GM23248 (cell line): ENCODE measurements at regions not wholly inside any gene's neighbourhood (a gene's known extent, or its start where the extent isn't known, plus 50 kb on each side); places are given as distances from the start of the nearest gene placed in this dataset.

Source experiments
- DNase-seq: peaks from one replicate; pipeline ENCODE4 v3.0.0-alpha.2; 2015
- H2AFZ ChIP-seq: fragments of 200-600 bp; sonication (generic); 2 replicates; pipeline ENCODE4 v1.6.1; 2016; ENCODE audit warnings: antibody characterized with exemption
- H3F3A ChIP-seq: fragments of 200-600 bp; sonication (generic); 2 replicates; pipeline ENCODE4 v1.6.1; 2016; ENCODE audit warnings: mild to moderate bottlenecking, antibody characterized with exemption, mixed run types; ENCODE audit not compliant: insufficient read depth
- H3K27ac ChIP-seq: fragments of 200-600 bp; sonication (generic); 2 replicates; pipeline ENCODE4 v1.5.1; 2016; ENCODE audit warnings: mild to moderate bottlenecking
- H3K27me3 ChIP-seq: fragments of 200-600 bp; sonication (generic); replicated peaks from 2 replicates; pipeline ENCODE4 v1.6.1; 2016; ENCODE audit warnings: mild to moderate bottlenecking; ENCODE audit not compliant: insufficient read depth
- H3K36me3 ChIP-seq: fragments of 200-600 bp; sonication (generic); 2 replicates; pipeline ENCODE4 v1.6.1; 2016; ENCODE audit warnings: low read depth, mild to moderate bottlenecking
- H3K4me1 ChIP-seq: fragments of 200-600 bp; sonication (generic); 2 replicates; pipeline ENCODE4 v1.6.1; 2016; ENCODE audit warnings: mild to moderate bottlenecking; ENCODE audit not compliant: insufficient read depth
- H3K4me2 ChIP-seq: fragments of 200-600 bp; sonication (generic); one replicate; pipeline ENCODE4 v1.6.1; 2016; ENCODE audit warnings: mild to moderate bottlenecking; ENCODE audit not compliant: unreplicated experiment
- H3K4me3 ChIP-seq: fragments of 200-600 bp; sonication (generic); 2 replicates; pipeline ENCODE4 v1.5.1; 2016; ENCODE audit warnings: mild to moderate bottlenecking
- H3K79me2 ChIP-seq: fragments of 200-600 bp; sonication (generic); 2 replicates; pipeline ENCODE4 v1.6.1; 2016; ENCODE audit warnings: mild to moderate bottlenecking; ENCODE audit not compliant: insufficient read depth
- H3K9ac ChIP-seq: fragments of 200-600 bp; sonication (generic); 2 replicates; pipeline ENCODE4 v1.6.1; 2016; ENCODE audit warnings: mild to moderate bottlenecking
- H3K9me2 ChIP-seq: fragments of 200-600 bp; sonication (generic); 2 replicates; pipeline ENCODE4 v1.6.1; 2016; ENCODE audit warnings: mixed run types, mild to moderate bottlenecking, moderate library complexity; ENCODE audit not compliant: insufficient read depth
- H3K9me3 ChIP-seq: fragments of 200-600 bp; sonication (generic); one replicate; pipeline ENCODE4 v1.6.1; 2017; ENCODE audit warnings: low read depth
- H4K20me1 ChIP-seq: fragments of 200-600 bp; sonication (generic); 2 replicates; pipeline ENCODE4 v1.6.0; 2016; ENCODE audit not compliant: insufficient read depth
- EZH2 ChIP-seq: fragments of 200-600 bp; sonication (generic); IDR thresholded peaks from 2 replicates; pipeline ENCODE4 v1.6.1; 2018; ENCODE audit warnings: antibody characterized with exemption, mild to moderate bottlenecking; ENCODE audit not compliant: insufficient read depth, poor library complexity, severe bottlenecking
- EZH2phosphoT487 ChIP-seq: fragments of 200-600 bp; sonication (generic); IDR thresholded peaks from 2 replicates; pipeline ENCODE4 v1.6.1; 2018; ENCODE audit warnings: antibody characterized with exemption, moderate library complexity, mild to moderate bottlenecking, low read depth; ENCODE audit not compliant: insufficient read depth
- WGBS, 2 experiments: methylation state at CpG; one replicate each; pipeline ENCODE4 v1.1.6; 2015 to 2017; ENCODE audit warnings: low lambda C conversion rate in 2 of 2, low coverage in 1 of 2; ENCODE audit errors: missing lambda C conversion rate in 2 of 2; 5-methylcytosine and 5-hydroxymethylcytosine counted together
- in situ Hi-C: fragments of 300-500 bp; cut with MboI; formaldehyde crosslinking; loops from 2 replicates; pipeline ENCODE4 v1.15.0; 2020

DNA sequence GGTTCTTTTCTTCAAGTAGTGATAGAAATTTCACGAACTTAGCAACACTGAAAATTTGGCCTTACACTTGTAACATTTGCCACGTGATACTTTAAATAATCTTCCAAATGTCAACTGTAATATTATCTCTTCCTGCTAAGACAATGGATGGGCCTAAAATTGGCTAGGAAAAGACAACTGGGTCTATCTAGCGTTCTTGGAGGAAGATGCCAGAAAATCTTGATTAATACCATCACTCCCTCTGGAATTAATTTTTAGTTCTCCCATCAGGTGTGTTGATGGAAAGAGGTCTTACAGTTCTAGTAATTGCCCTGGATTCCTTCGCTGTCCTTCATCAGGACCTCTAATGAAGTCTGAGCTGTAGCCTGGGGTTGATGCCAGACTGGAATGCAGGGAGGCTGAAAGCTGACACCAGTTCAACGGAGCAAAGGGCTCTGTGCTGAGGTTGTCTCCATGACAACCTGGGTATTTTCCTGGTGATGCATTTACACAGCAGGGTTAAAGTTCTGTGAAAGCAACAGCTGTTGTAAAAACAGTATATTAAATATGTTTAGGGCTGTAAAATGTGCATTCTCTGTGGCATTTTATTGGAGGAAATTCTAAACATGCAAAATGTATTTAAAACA, 92.3 kb downstream of the GAS1 start:
- Histone ChIP-seq H3K79me2 (no peaks in the 10 kb centered on the region), H3K36me3 (no peaks in the 10 kb centered on the region), H3F3A (no peaks in the 10 kb centered on the region), H3K4me1 (peaks cover 6% of the 10 kb centered on the region; the same call in 1 of the 2 replicates), H4K20me1 (no peaks in the 10 kb centered on the region), H3K27me3 (no peaks in the 10 kb centered on the region), H2AFZ (no peak overlapping the region), H3K4me3 (no peak overlapping the region), H3K9ac (no peak overlapping the region), H3K9me2 (no peaks in the 10 kb centered on the region), H3K9me3 (no peaks in the 10 kb centered on the region), H3K4me2 (no peak overlapping the region), H3K27ac (no peak overlapping the region)
- DNase-seq, result peak; percentile 82
- WGBS, 2 experiments, result 46 to 51% methylated on average over 5 of the region's 5 CpGs
- in situ Hi-C loops, result no loop called here
- no peak for TF ChIP-seq EZH2phosphoT487
- TF ChIP-seq EZH2, result no peak

GRCh38 chr9:86846656-86847055, 100.7 kb downstream of the GAS1 start:
- in situ Hi-C loops, result no loop called here
- WGBS, 2 experiments, result 48 to 62% methylated on average over 5 of the region's 5 CpGs
- no peaks in the 10 kb centered on the region for H3F3A ChIP-seq
- no peaks in the 10 kb centered on the region for H3K79me2 ChIP-seq
- DNase-seq, result peak; percentile 37
- no peaks in the 10 kb centered on the region for H3K9me2 ChIP-seq
- no peaks in the 10 kb centered on the region for H3K9me3 ChIP-seq
- H3K4me2 ChIP-seq, result no peak overlapping the region
- no peak overlapping the region for H3K27ac ChIP-seq
- H3K9ac ChIP-seq, result no peak overlapping the region
- H3K4me3 ChIP-seq, result no peak overlapping the region
- H2AFZ ChIP-seq, result no peak overlapping the region
- TF ChIP-seq EZH2phosphoT487 (no peak), EZH2 (no peak)
- no peaks in the 10 kb centered on the region for H3K27me3 ChIP-seq
- no peaks in the 10 kb centered on the region for H4K20me1 ChIP-seq
- no peaks in the 10 kb centered on the region for H3K36me3 ChIP-seq
- H3K4me1 ChIP-seq, result no peaks in the 10 kb centered on the region; the same call in 1 of the 2 replicates

- Histone ChIP-seq H2AFZ (no peak overlapping the region), H3K27ac (no peak overlapping the region), H3K27me3 (no peaks in the 10 kb centered on the region), H3K4me3 (no peak overlapping the region), H3K9me3 (no peaks in the 10 kb centered on the region), H3K9me2 (no peaks in the 10 kb centered on the region), H3K4me1 (no peaks in the 10 kb centered on the region; the same call in 1 of the 2 replicates), H4K20me1 (no peaks in the 10 kb centered on the region), H3K36me3 (no peaks in the 10 kb centered on the region), H3K79me2 (no peaks in the 10 kb centered on the region), H3K4me2 (no peak overlapping the region), H3F3A (no peaks in the 10 kb centered on the region), H3K9ac (no peak overlapping the region)
- in situ Hi-C loops, result no loop called here
- DNase-seq, result no peak
- WGBS, 2 experiments, result 89 to 100% methylated on average over 1 of the region's 1 CpG
- TF ChIP-seq EZH2, result no peak
- no peak for TF ChIP-seq EZH2phosphoT487
Observed at GRCh38 chr9:86843206-86843605, 104.1 kb downstream of the GAS1 start.

DNA sequence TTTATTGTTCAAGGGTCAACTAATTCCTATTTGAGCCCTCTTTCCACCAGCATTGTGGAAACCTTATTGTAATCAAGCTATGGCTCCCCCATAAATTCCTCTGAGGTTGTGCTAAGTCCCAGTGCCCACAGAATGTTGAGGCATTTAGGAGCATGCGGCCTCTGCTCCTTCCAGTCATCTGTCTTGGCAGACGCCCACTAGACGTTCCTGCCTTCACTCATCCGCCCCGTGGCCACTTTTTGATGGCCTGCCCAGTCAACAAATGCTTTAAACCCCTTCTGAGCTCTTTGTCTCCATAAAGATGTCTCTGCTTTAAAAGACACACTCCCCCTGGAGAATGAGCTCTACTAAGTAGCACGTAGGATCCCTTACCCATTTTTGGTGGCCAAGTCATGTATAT, 104.7 kb downstream of the GAS1 start:
- no peak overlapping the region for H3K4me2 ChIP-seq
- H3K79me2 ChIP-seq, result no peaks in the 10 kb centered on the region
- no peak overlapping the region for H3K4me3 ChIP-seq
- TF ChIP-seq EZH2 (no peak), EZH2phosphoT487 (no peak)
- H3K4me1 ChIP-seq, result no peaks in the 10 kb centered on the region; the same call in 1 of the 2 replicates
- in situ Hi-C loops, result no loop called here
- no peaks in the 10 kb centered on the region for H3K27me3 ChIP-seq
- H3K36me3 ChIP-seq, result no peaks in the 10 kb centered on the region
- no peak overlapping the region for H2AFZ ChIP-seq
- no peak for DNase-seq
- no peak overlapping the region for H3K27ac ChIP-seq
- no peaks in the 10 kb centered on the region for H3K9me3 ChIP-seq
- no peaks in the 10 kb centered on the region for H4K20me1 ChIP-seq
- no peak overlapping the region for H3K9ac ChIP-seq
- no peaks in the 10 kb centered on the region for H3K9me2 ChIP-seq
- WGBS, 2 experiments, result 57 to 69% methylated on average over 6 of the region's 6 CpGs
- no peaks in the 10 kb centered on the region for H3F3A ChIP-seq
